ENCODE measurements at regions not wholly inside any gene's neighbourhood (a gene's known extent, or its start where the extent isn't known, plus 50 kb on each side); places are given as distances from the start of the nearest gene placed in this dataset.

- Histone ChIP-seq H3K9me2 (ENCODE audit: insufficient read depth, low read length) (no peaks in the 10 kb centered on the region), H4K20me1 (ENCODE audit: insufficient read depth, low read length) (no peaks in the 10 kb centered on the region), H3K79me2 (ENCODE audit: insufficient read depth, low read depth, low read length) (no peaks in the 10 kb centered on the region), H3K4me2 (ENCODE audit: low read length) (no peak overlapping the region), H3K9me3 (ENCODE audit: low read length) (no peaks in the 10 kb centered on the region; the same call in 1 of the 2 replicates), H3K36me3 (ENCODE audit: insufficient read depth, low read length) (no peaks in the 10 kb centered on the region), H2AFZ (ENCODE audit: low read length) (no peak overlapping the region), H3K4me3 (ENCODE audit: low read depth, low read length, poor library complexity, severe bottlenecking) (no peak overlapping the region), H3K27ac (ENCODE audit: low read depth, low read length, poor library complexity, severe bottlenecking) (no peak overlapping the region), H3K4me1 (ENCODE audit: insufficient read depth, low read length, poor library complexity, severe bottlenecking) (no peaks in the 10 kb centered on the region)
- POLR2A ChIA-PET: no interaction called here
- CTCF ChIA-PET (ENCODE audit: unreplicated experiment): no interaction called here
- intact Hi-C loops (cut with micrococcal nuclease; ENCODE audit: unreplicated experiment): no loop called here
- TF ChIP-seq CTCF (conservative IDR thresholded peaks at IDR 0.05; ENCODE audit: low read length): no peak
- no peak for TF ChIP-seq EZH2phosphoT487 (IDR thresholded peaks at IDR 0.05; ENCODE audit: borderline replicate concordance, low read depth, low read length)
- DNase-seq (ENCODE audit: low spot score): no peak
- no TSS peak for BruUV-seq (replicated peaks)
These were observed 583.9 kb upstream of the CTNND2 start for GRCh38 chr5:12488161-12488560.

- no peak for TF ChIP-seq EZH2phosphoT487 (IDR thresholded peaks at IDR 0.05; ENCODE audit: borderline replicate concordance, low read depth, low read length)
- TF ChIP-seq CTCF (conservative IDR thresholded peaks at IDR 0.05; ENCODE audit: low read length): no peak
- ChIA-PET CTCF (ENCODE audit: unreplicated experiment) (no interaction called here), POLR2A (no interaction called here)
- Histone ChIP-seq H3K9me2 (ENCODE audit: insufficient read depth, low read length) (no peaks in the 10 kb centered on the region), H2AFZ (ENCODE audit: low read length) (no peak overlapping the region), H3K4me3 (ENCODE audit: low read depth, low read length, poor library complexity, severe bottlenecking) (no peak overlapping the region), H3K36me3 (ENCODE audit: insufficient read depth, low read length) (no peaks in the 10 kb centered on the region), H4K20me1 (ENCODE audit: insufficient read depth, low read length) (no peaks in the 10 kb centered on the region), H3K9me3 (ENCODE audit: low read length) (no peaks in the 10 kb centered on the region; the same call in 1 of the 2 replicates), H3K4me2 (ENCODE audit: low read length) (no peak overlapping the region), H3K27ac (ENCODE audit: low read depth, low read length, poor library complexity, severe bottlenecking) (no peak overlapping the region), H3K79me2 (ENCODE audit: insufficient read depth, low read depth, low read length) (no peaks in the 10 kb centered on the region), H3K4me1 (ENCODE audit: insufficient read depth, low read length, poor library complexity, severe bottlenecking) (no peaks in the 10 kb centered on the region)
- no TSS peak for BruUV-seq (replicated peaks)
- intact Hi-C loops (cut with micrococcal nuclease; ENCODE audit: unreplicated experiment): no loop called here
- DNase-seq (ENCODE audit: low spot score): no peak
These were observed 576.2 kb upstream of the CTNND2 start for GRCh38 chr5:12480487-12480886.

- DNase-seq (ENCODE audit: low spot score): no peak
- H3K4me3 ChIP-seq (ENCODE audit: low read depth, low read length, poor library complexity, severe bottlenecking): no peak overlapping the region
- CTCF ChIA-PET (ENCODE audit: unreplicated experiment): no interaction called here
- no peaks in the 10 kb centered on the region for H3K4me1 ChIP-seq (ENCODE audit: insufficient read depth, low read length, poor library complexity, severe bottlenecking)
- no peak overlapping the region for H3K4me2 ChIP-seq (ENCODE audit: low read length)
- BruUV-seq (replicated peaks): no TSS peak
- no peaks in the 10 kb centered on the region for H3K9me3 ChIP-seq (ENCODE audit: low read length)
- H3K9me2 ChIP-seq (ENCODE audit: insufficient read depth, low read length): no peaks in the 10 kb centered on the region
- H4K20me1 ChIP-seq (ENCODE audit: insufficient read depth, low read length): no peaks in the 10 kb centered on the region
- H3K36me3 ChIP-seq (ENCODE audit: insufficient read depth, low read length): no peaks in the 10 kb centered on the region
- intact Hi-C loops (cut with micrococcal nuclease; ENCODE audit: unreplicated experiment): no loop called here
- no peak overlapping the region for H3K27ac ChIP-seq (ENCODE audit: low read depth, low read length, poor library complexity, severe bottlenecking)
- TF ChIP-seq EZH2phosphoT487 (IDR thresholded peaks at IDR 0.05; ENCODE audit: borderline replicate concordance, low read depth, low read length) (no peak), CTCF (conservative IDR thresholded peaks at IDR 0.05; ENCODE audit: low read length) (no peak)
- no peak overlapping the region; the same call in 1 of the 2 replicates for H2AFZ ChIP-seq (ENCODE audit: low read length)
- no peaks in the 10 kb centered on the region for H3K79me2 ChIP-seq (ENCODE audit: insufficient read depth, low read depth, low read length)
- POLR2A ChIA-PET: no interaction called here
These were observed 573.3 kb upstream of the CTNND2 start for GRCh38 chr5:12477554-12477953.
